K562 (cell line): ENCODE measurements at regions not wholly inside any gene's neighbourhood (a gene's known extent, or its start where the extent isn't known, plus 50 kb on each side); places are given as distances from the start of the nearest gene placed in this dataset.

Experiments
- ADNP ChIP-seq: fragments of 200-800 bp; sonication (Bioruptor generic); IDR thresholded peaks from 2 replicates; pipeline ENCODE4 v1.6.1; 2016; ENCODE audit warnings: missing genetic modification characterization, missing compliant biosample characterization
- CEBPG ChIP-seq, 3 experiments: fragments of 200-800 bp in 1 of 3; sonication (Bioruptor generic) in 1 of 3; sonication (generic) in 1 of 3; formaldehyde crosslinking in 1 of 3; IDR thresholded peaks in 2 of 3; conservative IDR thresholded peaks in 1 of 3; 2 replicates each; pipeline versions ENCODE4 v1.6.1 to v1.8.0; 2016 to 2022; ENCODE audit warnings: missing compliant biosample characterization in 2 of 3, missing genetic modification characterization in 2 of 3, mild to moderate bottlenecking in 1 of 3, missing genetic modification reagents in 1 of 3
- CREB1 ChIP-seq, 2 experiments: sonication (generic) in 1 of 2; formaldehyde crosslinking in 1 of 2; IDR thresholded peaks; 2 replicates each; pipeline versions ENCODE4 v1.6.1 to v1.8.0; 2012 to 2022; ENCODE audit warnings: inconsistent platforms in 1 of 2, mild to moderate bottlenecking in 1 of 2, missing genetic modification reagents in 1 of 2, moderate library complexity in 1 of 2
- E2F3 ChIP-seq: fragments of 250-450 bp; sonication (Bioruptor Pico); IDR thresholded peaks from 2 replicates; pipeline ENCODE4 v1.4.0; 2020; ENCODE audit warnings: mild to moderate bottlenecking
- ETV6 ChIP-seq, 3 experiments: fragments of 150-350 bp in 1 of 3; sonication (generic) in 1 of 3; formaldehyde crosslinking in 1 of 3; IDR thresholded peaks; 2 replicates each; pipeline versions ENCODE4 v1.6.1 to v1.8.0; 2014 to 2022; ENCODE audit warnings: borderline replicate concordance in 2 of 3, low read depth in 2 of 3, antibody characterized with exemption in 1 of 3, low read length in 1 of 3, mild to moderate bottlenecking in 1 of 3, missing genetic modification reagents in 1 of 3
- HMGN3 ChIP-seq: IDR thresholded peaks from 2 replicates; pipeline ENCODE4 v1.6.1; 2011; ENCODE audit warnings: borderline replicate concordance, low read depth, mild to moderate bottlenecking, mixed read lengths, low read length; ENCODE audit not compliant: insufficient read length; ENCODE audit errors: extremely low read depth
- NFATC3 ChIP-seq: fragments of 450-650 bp; IDR thresholded peaks from 2 replicates; pipeline ENCODE4 v1.6.1; 2017; ENCODE audit warnings: mild to moderate bottlenecking
- NFIC ChIP-seq: fragments of 450-650 bp; IDR thresholded peaks from 2 replicates; pipeline ENCODE4 v1.6.1; 2017; ENCODE audit warnings: mild to moderate bottlenecking, inconsistent platforms
- TAF1 ChIP-seq: IDR thresholded peaks from 2 replicates; pipeline ENCODE4 v1.6.1; 2011; ENCODE audit warnings: mild to moderate bottlenecking, low read length, moderate library complexity; ENCODE audit not compliant: insufficient read depth, control insufficient read depth, severe bottlenecking; ENCODE audit errors: extremely low read depth
- TCFL5 ChIP-seq: fragments of 250-450 bp; sonication (Bioruptor Pico); conservative IDR thresholded peaks from 2 replicates; pipeline ENCODE4 v1.6.1; 2021; ENCODE audit warnings: mild to moderate bottlenecking, moderate library complexity, matching md5 sums
- TEAD4 ChIP-seq, 2 experiments: sonication (generic) in 1 of 2; formaldehyde crosslinking in 1 of 2; IDR thresholded peaks; 2 replicates each; pipeline versions ENCODE4 v1.6.1 to v1.8.0; 2012 to 2022; ENCODE audit warnings: borderline replicate concordance in 1 of 2, inconsistent platforms in 1 of 2, low read length in 1 of 2, mild to moderate bottlenecking in 1 of 2, missing genetic modification reagents in 1 of 2
- THAP12 ChIP-seq: fragments of 250-450 bp; sonication (Bioruptor Pico); IDR thresholded peaks from 2 replicates; pipeline ENCODE4 v1.9.0; 2021; ENCODE audit warnings: mild to moderate bottlenecking, inconsistent platforms
- ZNF12 ChIP-seq: sonication (generic); formaldehyde crosslinking; IDR thresholded peaks from 2 replicates; pipeline ENCODE4 v1.4.0; 2020; ENCODE audit warnings: mild to moderate bottlenecking, missing genetic modification reagents
- ZNF134 ChIP-seq: fragments of 250-450 bp; sonication (Bioruptor Pico); conservative IDR thresholded peaks from 2 replicates; pipeline ENCODE4 v1.4.0; 2020
- ZNF639 ChIP-seq, 2 experiments: fragments of 200-800 bp in 1 of 2; sonication (Bioruptor generic) in 1 of 2; sonication (generic) in 1 of 2; formaldehyde crosslinking in 1 of 2; IDR thresholded peaks in 1 of 2; conservative IDR thresholded peaks in 1 of 2; 2 replicates each; pipeline versions ENCODE4 v1.5.0 to v1.6.1; 2016 to 2020; ENCODE audit warnings: missing compliant biosample characterization in 1 of 2, missing genetic modification characterization in 1 of 2, missing genetic modification reagents in 1 of 2
- ZNF707 ChIP-seq: fragments of 250-450 bp; sonication (Bioruptor Pico); conservative IDR thresholded peaks from 2 replicates; pipeline ENCODE4 v1.8.0; 2022; ENCODE audit warnings: inconsistent platforms, mild to moderate bottlenecking, moderate library complexity
- ZNF766 ChIP-seq: fragments of 200-800 bp; sonication (Bioruptor generic); conservative IDR thresholded peaks from 2 replicates; pipeline ENCODE4 v1.6.1; 2016; ENCODE audit warnings: missing genetic modification characterization, missing compliant biosample characterization
- TF ChIP-seq, protein P1 (sequence below): sonication (generic); formaldehyde crosslinking; IDR thresholded peaks from 2 replicates; pipeline ENCODE4 v1.8.0; 2022; ENCODE audit warnings: mild to moderate bottlenecking, missing genetic modification reagents, borderline replicate concordance

GRCh38 chr13:50125554-50126262 lies 110.5 kb downstream of the KCNRG start (continued):
- TF ChIP-seq ZNF639 (CRISPR knock-in tag; conservative IDR thresholded peaks at IDR 0.05 in 1 of 2, IDR thresholded peaks at IDR 0.05 in 1 of 2) (0 out of 4 replicates have a peak, but pooled peaks of 1 of the 2 experiments have one; percentile 51), ADNP (tag) (no peak), E2F3 (peak; percentile 52; the same call in 1 of the 2 replicates), ZNF134 (CRISPR knock-in tag) (no peak), ETV6 (IDR thresholded peaks at IDR 0.05; ENCODE audit: borderline replicate concordance in 1 of 2, low read depth in 2 of 2, low read length in 1 of 2) (no peak), ETV6 (CRISPR knock-in tag; IDR thresholded peaks at IDR 0.05; ENCODE audit: borderline replicate concordance) (peak; percentile 61; the same call in 1 of the 2 replicates), ZNF766 (0 out of 2 replicates have a peak, but pooled peaks have one; percentile 63), HMGN3 (peak; percentile 37), CEBPG (CRISPR knock-in tag; IDR thresholded peaks at IDR 0.05) (peak; percentile 51; the same call in 1 of the 2 replicates), CEBPG (tag; conservative IDR thresholded peaks at IDR 0.05 in 1 of 2, IDR thresholded peaks at IDR 0.05 in 1 of 2) (peak; percentile 84 to 86), TEAD4 (IDR thresholded peaks at IDR 0.05; ENCODE audit: low read length) (0 out of 2 replicates have a peak, but pooled peaks have one; percentile 6), TEAD4 (CRISPR knock-in tag; IDR thresholded peaks at IDR 0.05; ENCODE audit: borderline replicate concordance) (0 out of 2 replicates have a peak, but pooled peaks have one; percentile 62), ZNF12 (CRISPR knock-in tag) (no peak), ZNF707 (CRISPR knock-in tag) (no peak), TAF1 (peak; percentile 54), NFIC (no peak), TCFL5 (CRISPR knock-in tag) (no peak), NFATC3 (no peak), CREB1 (IDR thresholded peaks at IDR 0.05) (no peak), CREB1 (CRISPR knock-in tag; IDR thresholded peaks at IDR 0.05) (peak; percentile 29; the same call in 1 of the 2 replicates), THAP12 (CRISPR knock-in tag) (0 out of 2 replicates have a peak, but pooled peaks have one; percentile 8)
- TF ChIP-seq, protein P1, sequence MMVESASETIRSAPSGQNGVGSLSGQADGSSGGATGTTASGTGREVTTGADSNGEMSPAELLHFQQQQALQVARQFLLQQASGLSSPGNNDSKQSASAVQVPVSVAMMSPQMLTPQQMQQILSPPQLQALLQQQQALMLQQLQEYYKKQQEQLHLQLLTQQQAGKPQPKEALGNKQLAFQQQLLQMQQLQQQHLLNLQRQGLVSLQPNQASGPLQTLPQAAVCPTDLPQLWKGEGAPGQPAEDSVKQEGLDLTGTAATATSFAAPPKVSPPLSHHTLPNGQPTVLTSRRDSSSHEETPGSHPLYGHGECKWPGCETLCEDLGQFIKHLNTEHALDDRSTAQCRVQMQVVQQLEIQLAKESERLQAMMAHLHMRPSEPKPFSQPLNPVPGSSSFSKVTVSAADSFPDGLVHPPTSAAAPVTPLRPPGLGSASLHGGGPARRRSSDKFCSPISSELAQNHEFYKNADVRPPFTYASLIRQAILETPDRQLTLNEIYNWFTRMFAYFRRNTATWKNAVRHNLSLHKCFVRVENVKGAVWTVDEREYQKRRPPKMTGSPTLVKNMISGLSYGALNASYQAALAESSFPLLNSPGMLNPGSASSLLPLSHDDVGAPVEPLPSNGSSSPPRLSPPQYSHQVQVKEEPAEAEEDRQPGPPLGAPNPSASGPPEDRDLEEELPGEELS (CRISPR knock-in tag): peak; percentile 64; the same call in 1 of the 2 replicates
